Esophagus squamous epithelium (tissue), 5 donors: ENCODE measurements at regions not wholly inside any gene's neighbourhood (a gene's known extent, or its start where the extent isn't known, plus 50 kb on each side); places are given as distances from the start of the nearest gene placed in this dataset.
"Not testable (repeated sequence)": the region's sequence is repeated elsewhere in the genome, so short reads cannot be mapped to it uniquely, and the experiment has no call there.

Source experiments
- DNase-seq: peaks from one replicate; lab custom pipeline; 2025; lab: John Stamatoyannopoulos, UW
- H3K27ac ChIP-seq, 4 donors: fragments of 200-600 bp; sonication (generic); one replicate each; pipeline ENCODE4 v1.5.1; 2016 to 2019; ENCODE audit warnings: mild to moderate bottlenecking in 1 of 4
- H3K27me3 ChIP-seq, 4 donors: fragments of 200-600 bp; sonication (generic); 1 replicate in 3 of 4; 2 replicates in 1 of 4; pipeline versions ENCODE4 v1.5.1 to v1.6.0; 2017 to 2021; ENCODE audit warnings: antibody characterized with exemption in 1 of 4
- H3K36me3 ChIP-seq, 3 donors: fragments of 200-600 bp; sonication (generic); one replicate each; pipeline ENCODE4 v1.5.1; 2016 to 2019
- H3K4me1 ChIP-seq, 3 donors: fragments of 200-600 bp; sonication (generic); one replicate each; pipeline ENCODE4 v1.5.1; 2017 to 2019
- H3K4me3 ChIP-seq, 4 donors: fragments of 200-600 bp; sonication (generic); 1 replicate in 3 of 4; 2 replicates in 1 of 4; pipeline ENCODE4 v1.5.1; 2016 to 2019; ENCODE audit warnings: mild to moderate bottlenecking in 2 of 4, moderate library complexity in 1 of 4
- H3K9me3 ChIP-seq, 3 donors: fragments of 200-600 bp; sonication (generic); one replicate each; pipeline ENCODE4 v1.5.1; 2016 to 2019
- POLR2A ChIP-seq, 4 donors: fragments of 450-650 bp; IDR thresholded peaks; one replicate each; pipeline ENCODE4 v1.6.1; 2017; ENCODE audit warnings: antibody characterized with exemption in 4 of 4, mild to moderate bottlenecking in 4 of 4, moderate library complexity in 3 of 4
- WGBS, 2 donors: methylation state at CpG; one replicate each; pipeline ENCODE4 v1.1.5; 2018; 5-methylcytosine and 5-hydroxymethylcytosine counted together
- intact Hi-C: fragments of 100-400 bp; cut with DNase I; formaldehyde crosslinking; loops from one replicate; pipeline ENCODE4 v1.15.0; 2022
- TF ChIP-seq, protein P1 (sequence below), 6 experiments: fragments of 450-650 bp in 4 of 6; fragments of 200-600 bp in 2 of 6; sonication (generic) in 2 of 6; IDR thresholded peaks; one replicate each; pipeline ENCODE4 v1.5.1; 2016 to 2019; ENCODE audit warnings: antibody characterized with exemption in 6 of 6, mild to moderate bottlenecking in 4 of 6, moderate library complexity in 4 of 6
- donor health status: DM: yes; HTN: yes; CAD: no.

DNA sequence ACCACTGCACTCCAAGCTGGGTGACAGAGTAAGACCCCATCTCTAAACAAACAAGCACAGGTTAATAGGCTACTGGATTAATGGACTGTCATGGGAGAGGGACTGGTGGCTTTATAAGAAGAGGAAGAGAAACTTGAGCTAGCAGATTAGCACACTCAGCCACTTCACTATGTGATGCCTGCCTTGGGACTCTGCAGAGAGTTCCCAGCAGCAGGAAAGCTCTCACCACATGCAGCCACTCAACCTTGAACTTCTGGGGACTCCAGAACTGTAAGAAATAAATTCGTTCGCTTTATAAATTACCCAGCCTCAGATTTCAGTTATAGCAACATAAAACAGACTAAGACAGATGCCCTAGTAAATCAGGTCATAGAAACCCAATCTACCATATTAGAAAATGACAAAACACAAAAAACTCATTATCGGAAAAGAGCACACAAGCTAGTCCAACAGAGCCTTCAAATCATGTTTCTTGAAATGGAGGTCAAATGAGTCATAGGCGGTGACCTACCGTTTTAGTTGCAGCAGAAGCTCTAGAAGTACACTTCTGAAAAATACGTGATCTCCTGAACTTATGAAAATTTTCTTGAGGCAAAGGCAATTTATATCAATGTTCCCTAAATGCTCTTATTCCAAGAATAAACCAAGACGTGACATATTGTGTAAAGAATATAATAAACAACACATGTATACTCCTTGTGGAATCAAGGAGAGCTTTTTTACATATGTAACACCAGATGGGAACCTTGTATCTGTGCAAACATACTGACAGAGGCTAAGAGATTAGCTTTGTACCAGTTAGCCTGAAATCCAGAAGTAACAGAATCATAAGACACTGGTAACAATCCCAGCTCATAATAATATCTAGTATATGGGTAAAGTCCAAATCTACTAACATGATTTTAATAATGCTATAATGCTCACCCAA lies 340.9 kb upstream of the SGCG start:
- intact Hi-C loops: no loop called here
- DNase-seq: no peak
- H3K4me1 ChIP-seq: peaks cover 0 to 6% (median 0%) of the 10 kb centered on the region in 3 donors
- TF ChIP-seq POLR2A (IDR thresholded peaks at IDR 0.05): no peak
- TF ChIP-seq, protein P1, sequence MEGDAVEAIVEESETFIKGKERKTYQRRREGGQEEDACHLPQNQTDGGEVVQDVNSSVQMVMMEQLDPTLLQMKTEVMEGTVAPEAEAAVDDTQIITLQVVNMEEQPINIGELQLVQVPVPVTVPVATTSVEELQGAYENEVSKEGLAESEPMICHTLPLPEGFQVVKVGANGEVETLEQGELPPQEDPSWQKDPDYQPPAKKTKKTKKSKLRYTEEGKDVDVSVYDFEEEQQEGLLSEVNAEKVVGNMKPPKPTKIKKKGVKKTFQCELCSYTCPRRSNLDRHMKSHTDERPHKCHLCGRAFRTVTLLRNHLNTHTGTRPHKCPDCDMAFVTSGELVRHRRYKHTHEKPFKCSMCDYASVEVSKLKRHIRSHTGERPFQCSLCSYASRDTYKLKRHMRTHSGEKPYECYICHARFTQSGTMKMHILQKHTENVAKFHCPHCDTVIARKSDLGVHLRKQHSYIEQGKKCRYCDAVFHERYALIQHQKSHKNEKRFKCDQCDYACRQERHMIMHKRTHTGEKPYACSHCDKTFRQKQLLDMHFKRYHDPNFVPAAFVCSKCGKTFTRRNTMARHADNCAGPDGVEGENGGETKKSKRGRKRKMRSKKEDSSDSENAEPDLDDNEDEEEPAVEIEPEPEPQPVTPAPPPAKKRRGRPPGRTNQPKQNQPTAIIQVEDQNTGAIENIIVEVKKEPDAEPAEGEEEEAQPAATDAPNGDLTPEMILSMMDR (IDR thresholded peaks at IDR 0.05): no peak
- no peak overlapping the region for H3K4me3 ChIP-seq
- H3K27me3 ChIP-seq: peaks cover 0 to 17% (median 2%) of the 10 kb centered on the region in 4 donors
- H3K36me3 ChIP-seq: no peaks in the 10 kb centered on the region
- no peaks in the 10 kb centered on the region for H3K9me3 ChIP-seq
- no peak overlapping the region for H3K27ac ChIP-seq
- WGBS, 2 donors: 80 to 81% methylated on average over 7 of the region's 7 CpGs

GRCh38 chr13:22846551-22846950 lies 334.2 kb upstream of the SGCG start:
- Histone ChIP-seq H3K36me3 (no peaks in the 10 kb centered on the region), H3K4me1 (no peaks in the 10 kb centered on the region), H3K27ac (no peak overlapping the region), H3K27me3 (no peaks in the 10 kb centered on the region), H3K9me3 (no peaks in the 10 kb centered on the region), H3K4me3 (no peak overlapping the region)
- intact Hi-C loops: no loop called here
- 42 to 45% methylated on average over 2 of the region's 2 CpGs for WGBS, 2 donors
- DNase-seq: no peak
- TF ChIP-seq POLR2A (IDR thresholded peaks at IDR 0.05): no peak

DNA sequence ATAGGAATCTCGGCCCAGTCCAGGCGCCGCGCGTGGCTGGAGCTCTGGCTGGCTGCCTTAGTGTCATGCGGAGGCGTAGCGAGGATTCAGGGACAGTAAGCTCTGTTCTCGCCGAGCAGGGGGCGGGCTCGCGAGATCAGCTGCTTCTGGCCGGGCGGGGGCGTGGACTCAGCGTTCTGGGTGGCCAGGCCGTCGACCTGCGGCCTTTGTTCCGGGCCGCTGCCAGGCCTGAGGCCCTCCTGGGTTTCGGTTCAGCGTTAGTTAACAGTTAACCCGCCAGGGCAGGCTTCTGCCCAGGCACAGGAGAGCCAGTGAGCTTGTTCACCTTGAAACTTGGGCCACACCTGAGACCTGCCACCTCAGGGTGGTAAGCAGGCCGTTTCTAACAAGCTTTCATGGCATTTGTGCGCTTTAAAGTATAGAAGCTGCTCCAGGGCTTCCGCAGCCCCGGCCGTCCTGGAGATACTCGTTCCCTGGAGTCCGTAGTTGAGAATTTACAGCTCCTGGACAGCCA lies 332.2 kb upstream of the SGCG start:
- Histone ChIP-seq H3K36me3 (no peaks in the 10 kb centered on the region), H3K4me3 (no peak overlapping the region), H3K4me1 (no peaks in the 10 kb centered on the region), H3K9me3 (no peaks in the 10 kb centered on the region), H3K27ac (no peak overlapping the region), H3K27me3 (no peaks in the 10 kb centered on the region)
- TF ChIP-seq, protein P1 (IDR thresholded peaks at IDR 0.05): no peak
- no peak for TF ChIP-seq POLR2A (IDR thresholded peaks at IDR 0.05)
- no peak for DNase-seq
- WGBS, 2 donors: 82 to 90% methylated on average over 12 to 18 of the region's 32 CpGs
- intact Hi-C loops: no loop called here

DNA sequence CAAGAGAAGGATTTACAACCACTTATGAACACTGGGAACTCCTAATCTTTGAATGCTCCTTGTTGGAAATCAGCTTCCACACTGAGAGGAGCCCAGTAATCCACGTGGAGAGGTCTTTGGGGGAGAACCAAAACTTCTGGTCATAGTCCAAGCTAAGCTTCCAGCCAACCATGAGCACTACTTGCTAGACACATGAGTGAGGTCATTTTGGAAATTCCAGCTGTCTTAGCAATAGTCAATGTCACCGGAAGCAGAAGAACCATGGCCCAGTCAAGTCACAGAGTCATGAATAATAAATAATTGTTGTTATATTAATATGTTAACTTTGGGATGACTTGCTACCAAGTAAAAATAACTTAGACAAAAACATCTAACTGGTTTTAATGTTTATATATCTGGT lies 324.9 kb upstream of the SGCG start:
- no peak for DNase-seq
- H3K27me3 ChIP-seq: no peaks in the 10 kb centered on the region
- H3K27ac ChIP-seq: no peak overlapping the region
- no peaks in the 10 kb centered on the region for H3K36me3 ChIP-seq
- H3K9me3 ChIP-seq: no peaks in the 10 kb centered on the region
- no peaks in the 10 kb centered on the region for H3K4me1 ChIP-seq
- intact Hi-C loops: no loop called here
- WGBS, 2 donors: 49 to 66% methylated on average over 2 of the region's 2 CpGs
- no peak overlapping the region for H3K4me3 ChIP-seq
- TF ChIP-seq, protein P1 (IDR thresholded peaks at IDR 0.05): no peak

GRCh38 chr13:22858980-22859379 lies 321.8 kb upstream of the SGCG start:
- DNase-seq, intact Hi-C loops, H3K27ac ChIP-seq, H3K4me3 ChIP-seq, H3K9me3 ChIP-seq, H3K27me3 ChIP-seq, H3K36me3 ChIP-seq, H3K4me1 ChIP-seq: not testable (repeated sequence)
- WGBS, 2 donors: no CpG with 5 or more reads among the region's 32 CpGs

GRCh38 chr13:22859411-22859810 lies 321.4 kb upstream of the SGCG start:
- DNase-seq, intact Hi-C loops, H3K36me3 ChIP-seq, H3K27ac ChIP-seq, H3K4me1 ChIP-seq, H3K9me3 ChIP-seq, H3K27me3 ChIP-seq, H3K4me3 ChIP-seq: not testable (repeated sequence)
- WGBS, 2 donors: 80 to 97% methylated on average over 1 to 6 of the region's 21 CpGs
